NCI-H1105 treated with DMSO at 0.1 percent for 48 hours (cell line): ENCODE measurements at regions not wholly inside any gene's neighbourhood (a gene's known extent, or its start where the extent isn't known, plus 50 kb on each side); places are given as distances from the start of the nearest gene placed in this dataset.

Experiments
- DNase-seq: peaks from one replicate; lab custom pipeline; 2025; lab: John Stamatoyannopoulos, UW

DNA sequence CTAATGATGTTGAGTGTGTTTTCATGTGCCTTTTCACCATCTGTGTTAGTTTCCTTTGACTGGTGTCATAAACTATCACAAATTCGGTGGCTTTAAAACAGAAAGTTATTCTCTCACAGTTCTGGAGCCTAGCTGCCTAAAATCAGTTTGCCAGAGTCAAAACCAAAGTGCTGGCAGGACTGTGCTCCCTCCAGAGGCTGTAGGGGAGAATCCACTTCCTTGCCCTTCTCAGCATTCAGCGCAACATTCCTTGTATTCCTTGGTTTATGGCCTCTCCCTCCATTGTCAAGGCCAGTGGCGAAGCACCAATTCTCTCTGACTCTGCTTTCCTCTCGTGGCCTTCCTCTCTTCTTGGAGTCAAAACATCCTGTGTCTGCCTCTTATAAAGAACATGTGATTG lies 174.2 kb upstream of the PDE3A start:
- no peak for DNase-seq

DNA sequence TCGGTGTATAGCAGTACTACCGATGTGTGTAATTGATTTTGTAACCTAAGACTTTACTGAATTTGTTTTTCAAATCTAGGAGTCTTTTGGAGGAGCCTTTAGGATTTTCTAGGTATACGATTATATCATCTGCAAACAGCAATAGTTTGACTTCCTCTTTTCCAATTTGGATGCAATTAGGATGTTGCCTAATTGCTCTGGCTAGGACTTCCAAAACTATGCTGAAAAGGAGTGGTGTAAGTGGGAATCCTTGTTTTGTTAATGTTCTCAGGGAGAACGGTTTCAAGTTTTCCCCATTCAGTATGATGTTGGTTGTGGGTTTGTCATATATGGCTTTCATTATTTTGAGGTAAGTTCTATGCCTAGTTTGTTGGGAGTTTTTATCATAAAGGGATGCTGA lies 171.6 kb upstream of the PDE3A start:
- no peak for DNase-seq

DNA sequence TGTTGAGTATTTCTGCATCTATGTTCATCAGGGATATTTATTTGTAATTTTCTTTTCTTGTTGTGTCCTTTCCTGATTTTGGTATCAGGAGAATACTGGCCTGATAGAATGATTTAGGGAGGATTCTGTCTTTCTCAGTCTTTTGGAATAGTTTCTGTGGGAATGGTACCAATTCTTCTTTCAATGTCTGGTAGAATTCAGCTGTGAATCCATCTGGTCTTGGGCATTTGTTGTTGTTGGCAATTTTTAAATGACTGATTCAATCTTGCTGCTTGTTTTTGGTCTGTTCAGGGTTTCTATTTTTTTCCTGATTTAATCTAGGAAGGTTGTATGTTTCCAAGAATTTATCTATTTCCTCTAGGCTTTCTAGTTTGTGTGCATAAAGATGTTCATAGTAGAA lies 170.9 kb upstream of the PDE3A start:
- no peak for DNase-seq

DNA sequence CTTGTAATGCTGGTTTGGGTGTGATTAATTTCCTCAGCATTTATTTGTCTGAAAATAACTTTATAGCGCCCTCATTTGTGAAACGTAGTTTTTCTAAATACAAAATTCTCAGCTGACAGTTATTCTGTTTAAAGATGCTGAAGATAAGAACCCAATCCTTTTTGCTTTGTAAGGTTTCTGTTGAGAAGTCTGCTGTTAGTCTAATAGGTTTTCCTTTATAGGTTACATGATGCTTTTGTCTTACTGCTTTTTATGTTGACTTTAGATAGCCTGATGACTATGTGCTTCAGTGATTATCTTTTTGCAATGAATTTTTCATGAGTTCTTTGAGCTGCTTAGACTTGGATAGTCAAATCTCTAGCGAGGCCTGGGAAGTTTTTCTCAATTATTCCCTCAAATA lies 168.6 kb upstream of the PDE3A start:
- no peak for DNase-seq

DNA sequence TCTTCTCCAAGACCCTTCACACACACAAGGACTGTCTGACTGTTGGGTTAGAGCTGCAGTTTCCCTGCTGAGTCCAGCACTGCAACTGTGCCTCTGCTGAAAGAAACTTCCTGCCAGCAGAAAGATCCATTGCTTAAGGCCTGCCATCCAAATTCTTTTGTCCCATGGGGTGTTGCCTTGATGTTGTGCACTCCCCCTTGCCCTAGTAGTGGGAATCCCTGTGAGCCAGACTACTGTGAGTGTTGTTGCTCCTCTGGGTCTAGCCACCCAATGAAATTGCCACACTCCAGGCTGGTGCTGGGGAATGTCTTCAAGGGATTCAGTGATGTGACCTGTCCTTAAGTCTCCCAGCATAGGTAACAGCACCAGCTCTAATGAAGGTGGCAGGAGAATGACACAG lies 166.6 kb upstream of the PDE3A start:
- no peak for DNase-seq

DNA sequence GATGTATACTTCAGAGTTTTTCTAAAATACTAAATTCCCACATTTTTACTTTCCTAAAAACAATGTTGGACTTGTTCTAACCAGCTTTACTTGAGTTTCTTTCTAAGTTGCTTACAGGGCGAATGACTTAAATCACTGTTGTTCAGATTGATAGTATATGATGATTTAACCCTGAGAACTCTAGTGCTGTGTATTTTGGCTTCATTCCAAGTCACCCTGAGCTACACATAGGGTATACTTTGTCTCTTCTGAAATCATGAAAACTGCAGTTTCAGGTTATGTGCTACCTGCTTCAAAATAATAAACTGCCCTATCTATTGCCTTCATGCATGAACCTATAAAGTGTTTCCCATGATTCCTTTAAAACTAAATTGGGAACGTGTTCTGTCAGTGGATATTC lies 162.5 kb upstream of the PDE3A start:
- no peak for DNase-seq

DNA sequence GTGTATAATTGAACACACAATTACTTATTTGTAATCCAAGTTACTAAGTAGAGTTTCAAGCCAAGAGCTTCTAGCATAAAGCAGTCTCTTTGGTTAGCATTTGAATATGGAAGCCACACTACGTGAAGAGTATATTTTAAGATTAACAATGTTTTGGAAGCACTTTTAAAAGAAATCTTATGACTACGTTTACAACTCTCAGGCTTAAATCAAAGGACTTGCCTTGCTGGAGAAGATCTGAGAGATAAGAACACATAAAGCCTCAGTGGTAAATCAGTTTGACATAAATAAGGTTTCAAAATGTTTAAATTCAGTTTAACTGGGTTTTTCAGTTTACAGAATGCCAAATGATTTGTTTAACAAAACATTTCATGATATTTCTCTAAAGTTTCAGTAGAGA lies 161.9 kb upstream of the PDE3A start:
- DNase-seq, result no peak

DNA sequence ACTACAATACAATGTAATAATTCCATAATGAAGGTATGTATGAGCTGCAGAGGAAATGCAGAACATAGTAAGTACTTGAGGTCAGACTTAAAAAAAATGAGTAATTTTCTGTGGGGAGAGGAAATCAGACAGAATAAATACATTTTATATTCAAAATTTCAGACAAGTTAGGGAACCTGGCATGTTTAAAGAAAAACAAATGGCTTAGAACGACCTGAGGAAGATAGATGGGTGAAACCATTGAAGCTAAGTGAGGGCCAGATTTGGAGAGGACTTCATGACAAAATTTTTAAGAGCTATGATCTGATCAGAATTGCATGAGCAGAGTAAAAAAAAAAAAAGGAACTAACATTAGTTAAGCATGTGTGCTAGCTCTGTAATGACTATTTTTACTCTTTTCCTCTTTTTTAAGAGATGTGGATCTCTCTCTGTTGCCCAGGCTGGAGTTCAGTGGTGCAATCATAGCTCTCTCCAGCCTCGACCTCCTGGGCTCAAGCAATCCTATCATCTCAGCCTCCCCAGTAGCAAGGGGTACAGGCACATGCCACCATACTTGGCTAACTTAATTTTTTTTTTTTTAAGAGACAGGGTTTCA lies 157.6 kb upstream of the PDE3A start:
- no peak for DNase-seq

DNA sequence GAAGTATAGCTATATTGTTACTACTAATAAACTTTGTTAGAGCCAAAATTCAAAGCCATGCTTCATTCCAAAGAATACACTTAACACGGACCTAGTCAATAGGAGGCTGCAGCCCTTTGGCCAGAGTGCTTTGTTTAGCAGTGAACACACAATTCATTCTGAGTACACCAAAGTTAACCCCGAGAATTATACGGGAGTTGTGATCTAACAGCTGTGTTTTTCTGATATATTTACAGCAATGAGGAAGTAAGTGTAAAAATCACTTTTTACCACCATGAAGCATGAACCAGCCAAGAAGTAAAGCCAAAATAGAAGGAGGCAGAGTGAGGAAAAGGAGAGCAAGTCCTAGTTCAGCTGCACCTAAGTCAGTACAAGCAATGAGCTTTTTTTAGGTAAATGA lies 156.8 kb upstream of the PDE3A start:
- no peak for DNase-seq

DNA sequence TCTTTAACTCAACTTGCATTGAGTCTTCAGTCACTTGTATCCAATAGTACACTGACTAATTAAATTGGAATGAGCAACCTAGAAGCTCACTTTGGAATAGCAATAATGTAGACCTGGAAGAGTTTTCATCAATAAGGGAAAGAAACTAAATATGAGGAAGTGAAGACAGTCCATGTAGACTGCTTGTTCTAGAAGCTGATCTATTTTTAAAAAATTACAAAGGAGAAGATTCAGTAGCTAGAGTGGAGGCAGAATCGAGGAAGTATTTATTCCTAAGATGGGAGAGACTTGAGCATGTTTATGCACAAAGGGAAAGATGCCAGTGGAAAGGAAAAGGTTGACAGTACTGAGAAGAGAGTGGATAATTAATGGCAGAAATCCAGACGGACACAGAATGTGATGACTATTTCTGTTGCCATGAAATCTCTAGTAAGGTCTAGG lies 156.3 kb upstream of the PDE3A start:
- no peak for DNase-seq

DNA sequence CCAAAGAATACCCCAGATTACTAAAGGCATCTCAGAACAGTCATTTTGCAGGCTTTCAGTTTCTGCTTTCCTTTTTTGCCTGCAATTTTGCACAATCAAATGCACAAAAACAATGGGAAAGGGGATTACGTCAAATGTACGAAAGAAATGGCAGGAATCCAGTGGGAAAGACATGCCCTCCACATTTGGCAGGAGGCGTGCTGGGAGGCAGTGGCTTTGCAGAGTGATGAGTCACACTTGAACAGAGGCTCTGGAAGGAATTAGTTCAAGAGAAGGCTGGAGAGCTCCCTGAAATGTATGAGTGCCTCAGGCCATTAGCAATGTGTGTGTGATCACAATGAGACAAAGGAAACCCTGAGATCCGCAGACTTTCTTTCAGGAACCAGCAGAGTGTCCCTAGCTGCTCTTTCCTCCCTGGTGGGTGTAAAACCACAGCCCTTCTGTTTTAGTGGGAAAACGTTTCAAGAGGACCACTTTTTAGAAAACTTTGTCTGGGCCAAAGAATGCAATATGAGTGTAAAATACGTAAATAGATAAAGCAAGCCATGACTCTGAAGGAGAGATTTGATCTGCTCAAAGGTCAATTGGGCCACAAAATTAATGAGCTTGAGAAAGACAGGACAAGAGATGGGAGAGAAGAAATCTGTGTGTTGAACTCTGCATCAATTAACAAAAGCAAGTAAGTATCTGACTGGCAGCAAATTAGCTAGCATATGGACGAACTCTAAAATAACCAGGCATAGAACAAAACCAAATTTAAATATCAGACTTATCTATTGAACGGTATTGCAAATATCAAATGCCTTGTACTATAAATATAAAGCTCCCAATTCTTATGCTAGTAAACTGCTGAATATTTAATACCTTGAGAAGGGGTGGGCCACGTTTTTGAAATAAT lies 155.4 kb upstream of the PDE3A start:
- peak; percentile 85 for DNase-seq

DNA sequence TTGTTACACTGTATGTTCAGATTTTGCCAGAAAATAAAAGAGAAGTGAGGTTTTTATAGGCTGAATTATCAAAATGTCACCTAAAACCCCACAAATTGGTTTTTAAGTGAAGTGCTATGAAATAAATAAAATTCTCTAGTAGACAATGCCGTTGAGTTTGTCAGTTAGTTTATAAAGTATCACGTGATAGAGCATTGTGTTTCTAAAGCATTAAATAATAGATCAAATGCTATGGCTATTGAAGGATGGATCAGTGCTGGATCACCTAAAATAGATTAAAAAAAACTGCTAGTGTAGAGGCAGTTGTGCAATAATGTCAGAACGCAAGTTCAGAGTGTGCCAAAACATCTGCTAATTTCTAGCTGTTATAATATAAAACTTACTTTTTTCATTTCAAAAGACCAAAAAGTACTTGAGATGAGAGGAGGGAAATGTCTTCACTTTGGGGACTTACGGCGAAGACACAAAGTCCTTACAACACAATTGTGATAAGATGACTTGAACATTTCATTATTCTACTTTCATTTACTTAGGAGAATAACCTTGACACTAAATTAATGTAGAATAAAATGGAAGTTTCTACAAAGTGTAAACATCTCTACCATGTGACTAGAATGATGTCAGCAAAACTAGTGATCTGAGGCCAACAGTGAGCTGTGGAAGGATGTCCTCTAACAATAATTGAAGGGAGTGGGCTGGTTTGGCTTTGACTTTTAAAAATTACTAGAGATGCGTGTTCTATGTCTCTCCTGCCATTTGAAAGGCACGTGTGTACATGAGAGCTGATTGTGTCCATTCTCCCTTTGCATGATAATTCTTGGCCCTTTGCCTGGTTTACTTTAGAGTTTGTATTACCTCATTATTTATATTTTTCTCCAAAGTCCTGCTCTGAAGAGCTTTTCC lies 154.4 kb upstream of the PDE3A start:
- peak; percentile 22 for DNase-seq

DNA sequence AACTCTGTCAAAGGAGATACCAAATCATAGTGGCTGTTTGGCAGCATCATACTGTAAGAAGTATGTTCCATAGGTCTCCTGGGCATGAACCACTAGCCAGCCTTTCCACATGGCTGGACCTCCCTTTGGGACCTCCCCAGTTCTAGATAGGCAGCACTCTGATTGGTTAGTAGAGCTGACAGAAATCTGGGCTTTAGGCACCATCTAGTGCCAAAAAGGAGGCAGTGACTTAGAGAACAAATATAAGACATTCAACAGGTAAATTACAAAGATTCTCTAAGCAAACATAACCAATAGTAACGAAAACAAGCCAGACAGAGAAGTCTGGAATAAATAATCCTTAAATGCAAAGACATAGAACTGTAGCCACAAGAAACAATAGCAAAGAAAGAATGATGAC lies 148.0 kb upstream of the PDE3A start:
- DNase-seq, result peak; percentile 34

DNA sequence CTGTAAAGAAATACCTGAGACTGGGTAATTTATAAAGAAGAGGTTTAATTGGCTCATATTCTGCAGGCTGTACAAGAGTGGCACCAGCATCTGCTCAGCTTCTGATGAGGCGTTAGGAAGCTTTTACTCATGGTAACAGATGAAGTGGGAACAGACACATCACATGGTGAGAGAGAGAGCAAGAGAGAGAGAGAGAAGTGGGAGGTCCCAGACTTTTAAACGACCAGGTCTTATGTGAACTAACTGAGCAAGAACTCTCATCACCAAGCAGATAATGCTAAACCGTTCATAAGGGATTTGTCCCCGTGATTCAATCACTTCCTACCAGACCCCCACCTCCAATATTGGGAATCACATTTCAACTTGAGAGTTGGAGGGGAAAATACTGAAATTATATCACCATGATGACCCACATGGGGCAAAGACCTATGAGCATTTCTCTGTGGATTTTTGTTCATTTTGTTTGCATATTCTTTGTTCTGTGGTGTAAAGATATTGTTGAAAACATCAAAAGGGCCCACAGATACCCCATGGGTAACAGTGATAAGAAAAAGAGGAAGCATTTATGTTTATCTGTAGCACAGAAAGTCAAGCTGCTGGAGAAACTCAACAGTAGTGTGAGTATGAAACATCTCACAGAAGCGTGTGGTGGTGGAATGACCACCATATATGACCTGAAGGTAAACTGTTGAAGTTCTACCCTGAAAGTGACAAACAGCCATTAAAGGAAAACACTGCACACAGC lies 135.2 kb upstream of the PDE3A start:
- DNase-seq, result no peak

DNA sequence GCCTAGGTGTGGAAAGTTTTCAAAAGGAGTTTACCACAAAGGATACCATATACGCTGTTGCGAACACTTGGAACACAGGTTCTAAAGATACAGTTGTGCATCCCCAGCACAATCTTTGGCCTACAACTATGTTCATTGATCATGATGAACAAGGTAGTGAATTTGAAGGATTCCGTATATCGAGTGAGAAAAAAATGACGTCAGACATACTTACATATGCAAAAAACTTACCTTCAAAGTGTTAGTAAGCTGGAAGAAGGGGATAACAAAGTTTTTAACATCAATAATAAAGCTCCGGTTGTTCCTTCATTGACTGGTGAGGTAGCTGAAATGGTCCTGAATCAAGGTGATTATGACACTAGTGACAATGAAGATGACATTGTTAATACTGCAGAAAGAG lies 133.9 kb upstream of the PDE3A start:
- no peak for DNase-seq

DNA sequence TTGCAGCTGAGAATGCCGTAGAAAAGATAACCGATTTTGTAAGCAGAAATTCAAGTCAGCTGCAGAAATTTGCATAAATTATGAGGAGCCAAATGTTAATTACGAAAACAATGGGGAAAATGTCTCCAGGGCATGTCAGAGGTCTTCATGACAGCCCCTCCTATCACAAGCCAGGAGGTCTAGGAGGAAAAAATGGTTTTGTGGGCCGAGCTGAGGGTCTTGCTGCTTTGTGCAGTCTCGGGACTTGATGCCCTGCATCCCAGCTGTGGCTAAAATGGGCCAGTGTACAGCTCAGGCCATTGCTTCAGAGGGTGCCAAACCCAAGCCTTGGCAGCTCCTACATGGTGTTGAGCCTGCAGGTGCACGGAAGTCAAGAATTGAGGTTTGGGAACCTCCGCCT lies 131.2 kb upstream of the PDE3A start:
- no peak for DNase-seq

DNA sequence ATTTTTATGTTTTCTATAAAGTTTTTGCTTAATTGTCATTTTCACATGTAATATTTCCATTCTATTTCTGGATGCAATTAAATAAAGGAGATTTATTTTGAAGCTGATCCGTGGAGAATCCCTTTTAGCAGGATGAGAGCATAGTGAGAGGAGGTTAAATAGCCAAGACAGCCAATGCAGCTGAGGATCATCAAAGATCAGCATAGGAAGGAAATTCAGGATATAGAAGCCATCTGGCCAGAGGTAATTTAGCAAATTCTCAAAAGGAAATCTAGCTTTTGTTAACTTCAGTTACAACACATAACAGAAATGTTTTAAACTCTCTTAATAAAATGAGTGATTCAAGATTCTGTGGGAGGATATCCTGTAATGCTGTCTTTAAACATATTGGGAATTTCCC lies 122.8 kb upstream of the PDE3A start:
- DNase-seq, result no peak

DNA sequence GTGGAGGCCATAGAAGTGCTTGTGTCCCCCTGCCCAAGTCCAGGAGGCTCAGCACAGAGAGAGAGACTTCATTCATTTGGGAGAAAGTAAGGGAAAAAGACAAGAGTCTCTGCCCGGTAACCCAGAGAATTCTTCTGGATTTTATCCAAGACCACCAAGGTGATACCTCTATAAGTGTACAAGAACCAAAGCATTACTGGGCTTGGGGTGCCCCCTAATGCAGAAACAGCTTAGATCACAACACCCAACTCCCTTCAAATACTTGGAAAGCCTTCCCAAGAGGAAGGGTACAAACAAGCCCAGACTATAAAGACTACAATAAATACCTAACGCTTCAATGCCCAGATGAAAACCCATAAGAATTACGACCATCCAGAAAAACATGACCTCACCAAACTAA lies 119.7 kb upstream of the PDE3A start:
- no peak for DNase-seq

DNA sequence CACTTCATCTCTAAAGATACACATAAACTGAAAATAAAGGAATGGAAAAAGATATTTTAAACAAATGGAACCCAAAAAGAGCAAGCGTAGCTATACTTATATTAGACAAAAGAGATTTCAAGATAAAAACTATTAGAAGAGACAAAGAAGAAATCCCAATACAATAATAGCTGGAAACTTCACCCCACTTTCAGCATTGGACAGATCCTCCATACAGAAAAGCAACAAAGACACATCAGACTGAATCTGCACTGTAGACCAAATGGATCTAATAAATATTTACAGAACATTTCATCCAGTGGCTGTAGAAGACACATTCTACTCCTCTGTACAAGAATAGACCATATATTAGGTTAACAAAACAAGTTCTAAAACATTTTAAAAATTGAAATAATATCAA lies 117.6 kb upstream of the PDE3A start:
- DNase-seq, result no peak

DNA sequence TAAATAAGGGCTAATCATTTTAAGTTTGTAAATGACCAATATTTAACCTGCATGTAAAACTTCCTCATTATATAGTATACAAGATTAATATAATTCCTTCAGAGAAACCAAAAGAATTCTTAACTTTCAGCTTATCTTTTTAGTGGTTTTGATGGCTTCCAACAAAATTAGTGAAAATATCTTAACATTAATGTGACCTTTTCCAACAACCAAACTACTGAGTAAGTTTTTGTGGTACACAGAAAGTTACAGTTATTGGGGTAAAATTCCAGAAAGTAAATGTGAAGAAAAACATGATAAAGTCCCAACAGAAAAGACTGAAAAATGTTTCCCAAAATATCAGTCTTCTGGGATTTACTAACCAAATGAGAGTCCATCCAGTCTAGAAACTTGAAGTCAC lies 111.0 kb upstream of the PDE3A start:
- DNase-seq, result no peak

DNA sequence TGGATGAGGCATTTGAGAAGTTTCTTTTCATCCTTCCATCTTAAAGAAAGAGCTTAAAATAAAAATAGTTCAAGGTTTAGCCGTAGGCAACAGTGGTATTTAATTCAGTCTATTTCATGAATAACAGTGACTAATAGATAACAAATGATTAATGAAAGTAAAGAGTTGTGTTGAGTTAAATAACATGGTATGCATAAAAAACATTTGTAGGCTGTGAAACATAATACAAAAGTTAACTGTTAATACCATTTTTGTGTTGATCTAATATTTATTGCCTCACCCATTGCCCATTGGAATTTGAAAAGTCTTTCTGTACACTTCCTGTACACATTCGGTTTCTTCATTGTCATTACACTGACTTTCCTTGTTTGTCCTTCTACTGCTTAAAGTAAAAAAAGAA lies 108.6 kb upstream of the PDE3A start:
- DNase-seq, result no peak

DNA sequence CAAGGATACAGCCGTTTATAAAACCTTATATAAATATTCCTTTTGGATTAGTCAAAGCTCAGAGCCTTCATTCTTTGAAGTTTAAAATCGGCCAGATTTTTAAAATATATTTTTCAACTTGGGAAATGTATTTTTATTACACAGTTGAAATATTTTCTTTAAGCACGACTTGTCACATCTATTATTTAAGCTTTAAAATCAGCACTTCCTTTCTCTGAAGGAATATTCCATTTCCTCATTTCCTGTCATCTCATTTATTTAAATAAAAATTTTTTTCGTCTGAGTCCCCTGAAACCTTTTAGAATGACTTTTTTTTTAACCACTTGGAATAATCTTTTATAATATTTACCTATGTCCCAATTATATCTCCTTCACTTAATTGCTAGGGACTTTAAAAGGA lies 107.5 kb upstream of the PDE3A start:
- no peak for DNase-seq
